Activated T-cell treated with anti-CD3 and anti-CD28 coated beads, Interleukin-2, amount 50 U/mL, for 48 hours (primary cell): ENCODE measurements at regions not wholly inside any gene's neighbourhood (a gene's known extent, or its start where the extent isn't known, plus 50 kb on each side); places are given as distances from the start of the nearest gene placed in this dataset.
A peak's percentile ranks its signal among the peaks of the same experiment; 100 is the strongest.

Source experiments
- DNase-seq, 2 experiments: peaks; one replicate each; pipeline ENCODE4 v3.0.0-alpha.2; 2020

DNA sequence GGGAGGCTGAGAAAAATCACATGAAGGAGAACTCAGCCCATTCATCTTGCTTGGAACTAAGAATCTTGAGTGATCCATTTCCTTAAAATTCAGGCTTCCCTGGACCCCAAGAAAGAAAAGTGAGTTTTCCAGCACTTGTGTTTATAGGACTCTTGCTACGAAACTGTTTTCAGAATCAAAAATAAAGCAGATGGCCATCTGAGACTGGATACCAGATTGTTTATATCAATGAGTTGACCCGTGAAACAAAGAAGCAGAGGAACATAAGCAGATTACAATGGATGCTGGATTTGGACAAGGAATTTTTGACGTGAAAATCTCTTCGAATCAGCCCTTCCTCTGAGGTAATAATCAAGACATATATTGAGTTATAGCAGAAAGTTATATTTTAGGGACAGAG, 223.2 kb downstream of the SYK start:
- DNase-seq = no peak

DNA sequence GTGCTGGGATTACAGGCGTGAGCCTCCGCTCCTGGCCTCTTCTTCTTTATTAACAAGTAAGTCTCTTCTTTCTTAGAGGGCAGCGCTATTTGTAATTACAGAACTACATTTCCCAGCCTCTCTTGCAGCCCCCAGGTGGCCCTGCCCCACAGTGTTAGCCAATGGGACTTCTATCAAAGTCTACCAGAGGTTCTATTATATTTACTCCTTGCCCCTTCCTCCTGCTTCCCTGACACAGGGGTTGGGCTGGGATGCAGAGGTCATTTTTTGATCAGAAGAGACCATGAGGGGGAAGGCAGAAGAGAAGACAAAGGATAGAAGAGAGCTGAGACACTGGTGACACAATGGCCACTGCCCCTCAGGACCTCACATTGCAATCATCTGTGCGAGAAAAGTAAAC, 224.2 kb downstream of the SYK start:
- DNase-seq = no peak

DNA sequence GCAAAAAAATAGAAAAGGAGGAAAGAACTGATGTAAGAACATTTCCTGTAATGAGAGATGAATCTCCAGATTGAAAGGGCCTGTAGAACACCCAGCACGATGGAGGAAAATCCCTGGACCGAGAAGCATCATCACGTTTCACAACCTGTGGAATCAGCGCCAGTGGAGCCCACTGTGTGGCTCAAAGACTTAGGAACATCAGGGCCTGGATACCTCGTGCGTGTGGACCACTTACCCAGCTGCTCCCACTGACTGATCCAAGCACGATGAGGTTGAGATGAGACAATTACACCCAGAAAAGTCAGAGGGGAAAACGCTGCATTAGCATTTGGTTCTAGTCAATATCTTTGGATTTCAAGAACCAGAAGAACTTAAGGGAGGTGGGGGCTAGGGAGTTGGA, 224.6 kb downstream of the SYK start:
- no peak for DNase-seq

DNA sequence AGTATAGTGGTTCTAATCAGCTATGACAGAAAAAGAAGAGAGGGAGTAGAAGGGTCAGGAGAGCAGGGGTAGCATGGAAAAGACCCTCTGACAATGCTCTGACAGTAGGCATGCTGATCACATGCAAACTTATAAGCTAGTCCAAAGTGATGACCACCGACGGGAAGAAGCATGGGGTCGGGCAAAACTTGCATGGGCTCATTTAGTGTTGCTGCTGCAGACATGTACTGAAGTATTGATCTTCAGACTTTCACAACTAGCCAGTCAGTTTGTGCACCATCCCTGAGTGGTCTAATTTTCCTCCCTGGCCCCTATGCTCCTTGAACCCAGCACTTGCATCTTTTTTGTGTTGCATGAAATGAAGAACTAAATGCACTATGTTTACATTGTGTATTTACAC, 225.4 kb downstream of the SYK start:
- no peak for DNase-seq

DNA sequence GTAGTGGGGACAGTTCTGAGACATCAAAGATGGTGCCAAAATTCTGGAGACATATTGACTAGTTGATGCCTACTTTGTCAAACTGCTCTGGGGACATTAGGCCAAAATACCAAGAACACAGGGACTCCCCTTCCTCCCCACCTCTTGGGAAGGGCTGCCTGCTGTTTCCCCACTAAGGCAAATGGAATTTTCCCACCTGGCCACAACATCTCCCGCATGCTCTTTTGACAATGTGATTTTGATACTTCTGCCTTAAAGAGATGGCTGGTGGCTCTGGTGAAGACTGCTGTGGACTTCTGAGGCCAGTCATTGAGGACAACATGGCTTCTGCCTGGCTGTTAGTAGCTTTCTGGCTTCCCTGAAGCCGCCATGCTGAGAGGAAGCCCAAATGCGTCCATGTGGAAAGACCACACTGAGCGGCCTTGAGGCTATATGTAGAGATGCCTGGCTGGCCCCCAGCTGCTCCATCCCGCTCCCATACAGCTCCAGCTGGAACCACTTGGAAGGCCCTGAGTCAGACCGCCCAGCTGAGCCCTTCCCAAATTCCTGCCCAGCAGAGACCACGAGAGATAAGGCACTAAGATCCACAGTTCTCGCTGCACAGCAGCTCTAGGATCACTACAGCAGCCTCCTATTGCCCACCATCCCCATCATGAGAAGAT, 226.7 kb downstream of the SYK start:
- no peak for DNase-seq

DNA sequence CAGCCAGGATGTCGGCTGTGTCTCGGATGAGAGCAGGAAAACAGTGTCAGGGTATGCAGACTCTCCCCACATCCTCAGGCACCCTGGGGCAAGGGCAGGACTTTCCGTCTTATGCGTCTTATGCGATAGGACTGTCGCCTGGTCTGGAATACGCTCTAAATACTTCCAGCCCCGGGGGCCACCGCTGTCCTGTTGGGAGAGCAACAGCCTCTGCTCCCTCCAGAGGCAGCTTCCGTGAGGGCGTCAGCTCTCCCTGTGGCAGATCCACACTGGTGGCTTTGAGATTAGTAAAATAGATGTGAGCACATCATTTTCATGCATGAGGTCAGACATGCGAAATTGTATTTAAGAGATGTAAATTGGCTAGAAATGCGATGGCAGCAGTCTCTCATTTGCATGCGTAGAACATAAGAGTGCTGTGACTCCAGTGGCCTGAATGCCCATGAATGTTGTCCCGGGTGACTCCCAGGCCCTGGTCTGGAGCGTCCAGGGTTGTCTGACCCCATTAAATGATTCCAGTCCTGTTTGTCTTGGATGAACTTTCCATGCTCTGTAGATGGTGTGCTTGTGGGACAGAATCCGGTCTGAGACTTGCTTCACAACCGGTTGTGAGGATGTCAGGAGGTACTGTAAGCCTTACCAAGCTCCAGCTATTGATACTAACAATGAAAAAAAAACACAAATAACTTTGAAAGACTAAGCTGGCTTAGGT, 228.2 kb downstream of the SYK start:
- DNase-seq = no peak

DNA sequence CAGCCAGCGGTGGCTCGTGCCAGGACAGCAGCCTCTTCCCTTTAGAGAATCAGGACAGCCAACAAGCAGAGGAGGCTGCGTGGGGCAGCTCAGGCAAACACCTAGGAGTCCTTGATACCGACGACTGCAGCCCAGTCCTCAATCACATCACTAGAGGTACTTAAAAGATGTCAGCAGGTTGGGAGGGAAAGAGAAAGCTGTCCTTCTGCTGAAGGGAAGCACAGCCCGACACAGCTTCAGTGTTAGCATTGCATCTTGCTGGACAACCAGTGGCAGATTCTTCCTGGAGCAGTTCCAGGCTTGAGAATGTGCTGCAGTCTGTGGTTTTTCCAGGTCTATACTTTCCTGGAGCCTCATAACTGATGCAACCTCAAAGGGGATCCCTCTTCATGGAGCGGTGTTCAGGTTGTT, 230.5 kb downstream of the SYK start:
- DNase-seq = no peak

DNA sequence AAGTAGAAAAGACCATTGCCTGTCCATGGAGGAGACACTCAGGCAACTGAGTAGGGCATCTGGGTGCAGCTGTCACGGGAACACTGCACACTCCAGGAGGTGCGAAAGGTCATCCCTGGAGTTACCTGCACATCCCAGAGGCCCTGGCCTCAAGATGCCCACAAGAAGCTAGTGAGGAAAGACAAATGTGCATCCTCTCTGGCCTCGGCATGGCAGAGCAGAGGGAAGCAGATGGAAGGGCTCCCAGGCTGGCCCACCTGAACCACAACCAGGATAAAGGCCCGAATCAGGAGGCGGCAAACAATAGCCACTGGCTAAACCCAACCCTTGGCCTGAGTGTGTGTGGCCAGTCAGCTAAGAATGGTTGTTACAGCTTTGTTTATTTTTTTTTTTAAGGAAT, 231.7 kb downstream of the SYK start:
- DNase-seq = no peak

DNA sequence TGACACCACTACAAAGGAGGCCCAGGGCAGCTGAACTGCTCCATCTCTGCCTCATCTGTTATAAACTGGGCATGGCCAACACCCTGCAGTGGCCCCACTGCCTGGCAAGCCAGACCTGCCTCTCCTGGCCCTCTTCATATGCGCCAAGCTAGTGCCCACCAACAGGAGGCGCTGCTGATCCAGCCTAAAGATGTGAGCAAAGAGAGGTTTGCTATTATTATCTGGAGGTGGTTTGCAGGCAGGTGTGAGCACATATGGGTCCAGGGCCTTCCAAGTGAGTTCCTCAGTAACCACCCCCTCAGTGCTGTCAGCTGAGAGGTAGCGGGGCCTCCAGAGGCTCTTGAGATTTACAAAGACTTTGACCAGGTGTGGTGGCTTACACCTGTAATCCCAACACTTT, 232.2 kb downstream of the SYK start:
- DNase-seq = peak; percentile 88

DNA sequence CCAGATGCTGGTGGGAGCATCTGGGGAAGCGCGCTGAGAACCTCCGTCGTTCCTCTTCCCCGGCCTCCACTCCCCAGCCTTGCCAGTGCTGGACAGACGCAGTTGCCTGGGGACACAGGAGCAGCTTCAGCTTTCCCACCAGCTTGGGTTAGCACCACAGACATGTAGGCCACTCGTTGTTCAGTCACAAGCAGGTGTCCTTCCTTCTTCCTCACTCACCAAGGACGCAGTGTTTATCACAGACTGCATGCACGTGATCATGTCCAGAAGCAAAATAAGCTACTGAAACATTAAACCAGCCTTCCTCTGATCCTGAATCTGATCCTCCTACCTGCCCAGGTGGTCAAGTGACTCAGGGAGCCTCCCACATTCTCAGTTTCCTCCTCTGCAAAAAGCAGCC, 232.9 kb downstream of the SYK start:
- DNase-seq = no peak

DNA sequence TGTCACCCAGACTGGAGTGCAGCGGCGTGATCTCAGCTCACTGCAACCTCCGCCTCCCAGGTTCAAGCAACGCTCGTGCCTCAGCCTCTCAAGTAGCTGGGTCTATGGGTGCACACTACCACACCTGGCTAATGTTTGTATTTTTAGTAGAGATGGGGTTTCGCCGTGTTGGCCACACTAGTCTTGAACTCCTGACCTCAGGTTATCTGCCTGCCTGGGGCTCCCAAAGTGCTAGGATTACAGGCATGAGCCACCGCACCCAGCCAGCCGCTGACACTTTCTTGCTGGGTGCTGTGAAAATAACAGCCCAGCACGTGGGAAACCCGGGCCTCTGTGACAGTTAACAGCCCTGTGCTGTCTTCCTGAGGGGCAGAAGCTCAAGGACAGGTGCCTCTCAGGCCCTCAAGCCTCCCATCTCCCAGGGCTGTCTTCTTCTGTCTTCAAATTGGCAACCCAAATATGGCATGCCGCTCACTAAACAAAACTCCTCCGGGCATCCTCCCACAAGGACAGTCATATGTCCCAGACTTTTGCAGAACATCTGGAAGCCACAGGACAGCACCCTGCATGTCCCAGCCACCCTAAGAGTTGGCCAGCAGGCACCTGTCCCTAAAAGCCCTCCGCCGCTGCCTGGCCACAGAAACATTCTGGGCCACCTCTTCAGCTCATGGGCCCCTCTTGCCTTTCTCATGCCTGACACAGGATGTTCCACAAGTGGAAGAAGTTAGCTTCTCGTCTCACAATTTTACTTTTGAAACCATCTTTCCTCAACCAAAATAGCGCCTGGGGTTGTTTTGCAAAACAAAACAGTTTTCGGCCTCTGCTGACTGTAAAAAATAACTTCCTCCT, 233.6 kb downstream of the SYK start:
- no peak for DNase-seq

DNA sequence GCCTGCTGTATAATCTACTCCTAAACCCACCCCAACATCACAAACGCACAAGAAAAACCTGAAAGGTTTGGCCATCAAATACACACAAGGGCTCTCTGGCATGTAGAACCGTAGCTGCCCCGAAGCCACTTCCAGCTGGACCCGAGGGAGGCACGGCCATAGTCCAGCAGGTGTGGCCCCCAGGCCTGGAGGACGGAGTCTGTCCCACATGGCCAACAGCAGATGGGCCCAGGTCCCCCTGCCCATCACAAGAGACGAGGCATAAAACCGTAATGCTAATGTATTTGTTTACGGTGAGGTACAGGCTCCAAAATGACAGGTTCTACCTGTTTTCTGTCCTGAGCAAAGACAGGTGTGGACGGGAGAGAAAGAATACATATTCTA, 234.2 kb downstream of the SYK start:
- no peak for DNase-seq

DNA sequence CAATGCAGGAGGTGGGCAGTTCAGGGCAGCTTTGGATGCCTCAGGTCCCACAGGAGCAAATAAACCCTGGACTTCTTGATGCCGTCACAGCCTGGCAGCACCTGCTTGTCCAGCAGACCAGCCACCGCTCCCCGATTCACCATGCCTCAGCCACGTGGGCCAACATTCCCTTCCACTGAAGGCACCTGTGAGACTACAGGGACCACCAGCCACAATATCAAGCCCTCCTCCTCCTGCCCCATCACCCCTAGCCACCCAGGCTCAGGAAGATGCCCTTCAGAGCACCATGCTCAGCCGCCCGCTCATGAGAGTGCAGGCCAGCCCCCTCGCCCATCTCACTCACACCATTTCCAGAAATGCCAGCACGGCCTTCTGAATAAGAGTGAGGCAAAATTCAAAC, 234.7 kb downstream of the SYK start:
- DNase-seq = no peak

DNA sequence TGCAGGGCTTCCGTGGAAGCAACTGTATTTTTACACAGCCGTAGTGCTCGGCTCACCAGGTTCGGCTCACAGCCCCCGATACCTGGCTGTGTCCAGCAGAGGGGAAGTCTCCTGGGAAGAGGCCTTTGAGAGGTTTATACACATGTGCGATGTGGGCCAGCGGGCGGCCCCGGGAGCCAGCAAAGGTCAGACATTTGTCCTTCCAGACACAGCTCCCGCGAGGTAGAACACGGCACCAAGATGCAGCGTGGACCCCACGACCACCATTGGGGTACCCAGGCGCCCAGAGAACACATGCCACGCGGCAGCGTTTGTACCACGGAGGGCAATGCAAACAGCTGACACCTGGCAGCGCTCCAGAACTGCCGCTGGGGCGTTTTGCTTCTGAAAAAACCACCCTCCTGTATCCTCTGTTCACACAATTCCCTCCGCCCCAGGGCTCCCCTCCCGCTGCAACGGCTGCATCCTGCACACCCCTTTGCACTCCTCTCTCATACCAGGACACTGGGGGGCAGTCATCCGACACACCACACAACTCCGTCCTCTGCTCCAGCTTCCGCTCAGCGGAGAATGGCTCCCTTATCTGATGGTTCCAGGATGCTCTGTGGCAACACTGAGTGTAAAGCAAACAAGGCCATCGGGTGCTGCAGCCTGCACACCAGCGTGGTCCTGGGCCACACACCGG, 235.3 kb downstream of the SYK start:
- DNase-seq = peak; percentile 83 to 86

DNA sequence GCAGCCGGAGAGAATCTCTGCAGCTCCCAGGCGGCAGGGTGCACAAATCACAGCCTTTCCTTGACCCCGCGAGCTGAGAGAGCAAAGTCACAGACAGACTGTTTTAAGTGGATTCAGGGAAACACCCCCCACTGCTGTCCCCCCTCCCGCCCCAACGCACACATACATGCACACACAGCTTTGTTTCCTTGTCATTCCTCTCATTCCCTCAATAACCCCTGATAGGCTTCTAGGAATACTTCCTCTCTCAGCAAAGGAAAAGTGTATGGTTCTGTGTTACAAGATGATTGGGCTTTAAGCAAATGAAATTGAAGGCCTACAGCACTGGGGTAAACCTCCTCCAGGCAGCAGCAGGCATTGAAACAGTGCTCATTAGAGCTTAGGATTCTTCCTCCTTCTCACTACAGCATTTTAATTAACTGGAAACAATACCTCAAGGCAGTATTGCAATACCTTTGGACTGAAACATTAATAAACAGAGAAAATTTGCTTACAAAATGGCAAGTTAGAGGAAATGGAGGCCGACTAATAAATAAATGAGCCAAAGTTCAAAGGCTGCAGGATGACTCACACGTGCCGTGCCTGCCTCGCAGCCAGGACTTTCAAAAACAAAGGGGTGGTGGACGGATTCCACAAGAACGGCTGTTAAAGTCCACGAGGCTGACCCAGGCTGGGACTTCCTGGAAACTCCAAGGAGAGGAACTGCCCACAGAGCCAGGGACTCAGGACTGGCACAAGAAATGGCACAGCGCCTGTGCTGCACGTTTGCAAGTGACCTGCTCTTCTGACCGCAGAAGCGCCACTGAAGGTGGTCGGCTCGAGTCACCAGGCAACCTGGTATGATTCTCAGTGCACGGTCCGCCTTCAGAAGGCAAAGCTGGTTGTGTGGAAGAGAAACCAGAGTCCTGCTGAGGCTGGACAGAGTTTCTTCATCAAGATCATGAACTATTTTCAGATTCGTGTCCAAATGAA, 236.2 kb downstream of the SYK start:
- DNase-seq = no peak

DNA sequence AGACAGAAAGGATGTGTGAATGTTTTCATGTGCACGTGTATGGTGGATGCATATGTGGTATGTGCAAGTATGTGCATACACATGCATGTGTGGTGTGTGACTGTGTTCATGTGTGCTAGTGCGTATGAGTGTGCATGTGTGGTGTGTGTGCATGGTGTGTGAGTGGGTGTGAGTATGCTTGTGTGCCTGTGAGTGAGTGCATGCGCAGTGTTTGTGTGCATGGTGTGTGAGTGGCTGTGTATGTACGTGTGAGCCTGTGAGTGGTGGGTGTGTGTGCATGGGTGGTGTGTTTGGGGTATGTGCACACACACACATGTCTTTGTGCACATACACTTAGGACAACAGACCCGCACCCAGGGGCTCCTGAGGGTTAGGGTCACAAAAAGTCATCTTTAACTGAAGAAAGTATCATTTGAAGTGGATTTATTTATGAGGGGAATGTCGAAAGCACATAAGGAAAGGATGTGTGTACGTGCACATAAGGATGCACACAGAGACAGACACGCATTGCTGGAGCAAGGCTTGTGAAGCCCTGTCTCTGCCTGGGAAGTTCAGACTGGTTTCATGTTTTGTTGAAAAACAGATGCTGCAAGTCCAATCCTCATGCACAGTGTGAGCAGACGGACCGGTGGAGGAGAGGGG, 237.0 kb downstream of the SYK start:
- DNase-seq = no peak

DNA sequence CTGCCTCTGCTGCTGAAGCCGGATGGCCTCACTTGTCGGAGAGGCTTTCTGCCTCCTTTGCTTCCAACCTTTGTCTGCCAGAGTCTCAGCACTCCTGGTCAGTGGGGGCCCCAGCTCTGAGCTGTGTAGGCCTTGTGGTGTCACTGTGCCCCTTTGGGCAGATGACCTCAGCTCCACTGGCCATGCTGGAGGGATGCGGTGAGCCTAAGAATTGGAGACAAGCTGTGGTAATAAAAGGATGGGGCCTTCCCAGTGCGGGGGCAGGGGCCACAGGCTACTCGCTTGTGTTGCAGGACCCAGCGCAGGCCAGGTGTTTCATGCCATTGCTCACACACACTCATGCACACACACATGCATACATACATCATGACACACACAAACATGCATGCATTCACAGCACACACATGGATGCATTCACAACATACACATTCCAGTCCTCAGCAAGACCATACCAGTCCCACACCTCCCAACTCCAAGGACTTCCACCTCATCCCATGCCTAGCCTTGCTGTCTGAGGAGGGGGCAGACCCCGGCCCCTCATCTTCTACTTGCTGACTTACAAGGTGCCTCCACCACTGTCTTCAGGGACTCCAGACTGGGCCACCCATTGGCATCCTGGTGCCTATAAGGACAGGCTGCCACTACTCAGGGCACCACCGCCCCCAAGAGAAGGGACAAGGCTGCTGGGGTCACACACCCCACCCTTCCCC, 237.7 kb downstream of the SYK start:
- no peak for DNase-seq

DNA sequence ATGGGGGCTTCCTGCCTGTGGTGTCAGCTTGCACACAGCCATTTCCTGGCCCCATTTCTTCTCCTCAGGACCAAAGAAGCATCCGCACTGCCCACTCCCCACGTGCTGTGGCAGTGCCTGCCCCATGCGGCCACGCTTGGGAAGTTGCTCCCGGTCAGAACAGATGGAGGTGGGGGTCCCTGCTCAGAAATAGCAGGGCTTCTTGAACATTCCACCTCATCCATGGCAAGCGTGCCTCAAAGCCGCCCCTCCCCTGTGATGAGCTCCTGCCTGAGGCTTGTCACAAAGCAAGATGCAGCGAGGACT, 238.2 kb downstream of the SYK start:
- no peak for DNase-seq

DNA sequence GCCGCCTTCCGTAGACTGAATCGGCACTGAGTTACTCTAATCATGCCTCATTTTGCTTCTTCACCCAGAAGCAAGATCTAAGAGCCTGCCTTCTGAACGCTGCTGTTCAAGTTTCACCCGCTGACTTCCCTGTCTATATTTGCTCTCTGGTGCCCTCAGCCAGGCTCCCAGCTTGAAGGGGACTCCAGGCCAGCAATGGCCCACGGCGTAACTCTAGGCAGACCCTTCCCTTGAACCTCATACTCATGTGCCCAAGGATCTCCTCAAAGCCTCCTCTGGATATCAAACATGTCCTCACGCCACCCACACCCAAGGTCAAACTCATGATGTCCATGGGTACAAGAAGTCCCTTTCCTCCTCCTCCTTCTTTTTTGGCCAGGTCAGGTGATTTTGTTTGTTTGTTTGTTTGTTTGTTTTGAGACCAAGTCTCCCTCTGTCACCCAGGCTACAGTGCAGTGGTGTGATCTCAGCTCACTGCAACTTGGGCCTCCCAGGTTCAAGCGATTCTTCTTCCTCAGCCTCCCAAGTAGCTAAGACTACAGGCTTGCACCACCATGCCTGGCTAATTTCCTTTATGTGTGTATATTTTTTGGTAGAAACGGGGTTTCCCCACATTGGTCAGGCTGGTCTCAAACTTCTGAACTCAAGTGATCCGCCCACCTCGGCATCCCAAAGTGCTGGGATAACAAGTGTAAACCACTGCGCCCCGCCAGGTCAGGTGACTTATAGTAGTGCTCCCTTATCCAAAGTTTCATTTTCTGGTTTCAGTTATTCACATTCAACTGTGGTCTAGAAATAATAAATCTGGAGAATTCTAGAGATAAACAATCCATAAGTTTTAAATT, 239.0 kb downstream of the SYK start:
- peak in 1 of 2 experiments; percentile 27 for DNase-seq

DNA sequence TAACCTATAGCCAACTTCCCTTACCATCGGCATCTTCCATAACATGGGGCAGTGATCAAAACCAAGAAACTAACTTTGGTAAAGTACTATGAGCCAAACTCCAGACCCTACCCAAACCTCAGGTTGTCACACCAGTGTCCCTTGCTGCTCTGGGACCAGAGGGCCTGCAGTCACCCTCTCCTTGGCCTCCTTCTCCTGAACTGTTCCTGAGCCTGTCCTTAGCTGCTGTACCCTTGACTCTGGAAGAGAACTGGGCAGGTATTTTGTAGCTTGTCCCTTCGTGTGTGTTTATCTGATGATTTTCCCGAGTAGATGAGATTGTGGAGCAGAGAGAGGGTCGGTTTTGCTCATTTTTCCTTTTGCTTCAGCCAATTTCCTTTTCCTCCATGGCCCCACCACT, 240.4 kb downstream of the SYK start:
- DNase-seq = peak in 1 of 2 experiments; percentile 9
